Amniotic stem cell (primary cell): ENCODE measurements at regions not wholly inside any gene's neighbourhood (a gene's known extent, or its start where the extent isn't known, plus 50 kb on each side); places are given as distances from the start of the nearest gene placed in this dataset.
"Not testable (repeated sequence)": the region's sequence is repeated elsewhere in the genome, so short reads cannot be mapped to it uniquely, and the experiment has no call there.

Experiments used
- DNase-seq: peaks from one replicate; lab custom pipeline; 2025; lab: John Stamatoyannopoulos, UW

DNA sequence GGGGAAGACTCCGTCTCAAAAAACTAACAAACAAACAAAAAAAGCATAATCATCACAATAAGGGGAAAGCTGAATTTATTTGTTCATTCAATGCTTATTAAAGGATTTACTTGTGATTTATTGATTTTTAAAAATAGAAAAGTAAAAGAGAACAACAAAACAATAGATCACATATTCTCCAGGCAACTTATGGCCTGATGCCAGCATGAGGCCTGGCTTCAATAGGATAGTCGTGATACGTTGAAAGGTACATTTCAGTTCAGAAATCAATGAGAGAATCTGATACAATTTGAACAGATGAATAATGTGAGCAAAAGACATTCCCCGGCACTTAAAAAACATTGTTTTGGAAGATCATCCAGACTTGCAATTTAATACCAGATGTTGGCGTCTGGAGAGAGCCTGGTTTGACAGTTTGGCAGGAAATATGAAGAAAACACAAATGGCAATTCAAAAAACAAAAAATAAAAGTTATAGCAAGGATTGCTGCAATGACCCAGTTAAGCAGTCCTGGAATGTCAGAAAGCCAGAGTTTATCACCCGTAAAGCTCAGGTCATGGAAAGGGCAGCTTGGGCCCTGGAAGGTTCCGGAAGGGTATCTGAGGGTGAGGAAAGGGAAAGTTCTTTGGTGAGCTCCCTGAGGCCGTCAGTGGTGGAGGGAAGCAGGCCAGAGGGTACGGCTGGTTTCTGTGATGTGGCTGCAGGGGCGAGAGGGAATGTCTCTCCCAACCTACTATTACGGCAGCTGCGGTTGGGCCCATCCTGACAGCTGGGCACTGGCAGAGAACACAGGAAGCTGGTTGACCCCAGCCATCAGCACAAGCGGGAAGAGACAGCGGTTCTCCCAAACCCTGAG, 230.2 kb upstream of the HES1 start:
- no peak for DNase-seq

DNA sequence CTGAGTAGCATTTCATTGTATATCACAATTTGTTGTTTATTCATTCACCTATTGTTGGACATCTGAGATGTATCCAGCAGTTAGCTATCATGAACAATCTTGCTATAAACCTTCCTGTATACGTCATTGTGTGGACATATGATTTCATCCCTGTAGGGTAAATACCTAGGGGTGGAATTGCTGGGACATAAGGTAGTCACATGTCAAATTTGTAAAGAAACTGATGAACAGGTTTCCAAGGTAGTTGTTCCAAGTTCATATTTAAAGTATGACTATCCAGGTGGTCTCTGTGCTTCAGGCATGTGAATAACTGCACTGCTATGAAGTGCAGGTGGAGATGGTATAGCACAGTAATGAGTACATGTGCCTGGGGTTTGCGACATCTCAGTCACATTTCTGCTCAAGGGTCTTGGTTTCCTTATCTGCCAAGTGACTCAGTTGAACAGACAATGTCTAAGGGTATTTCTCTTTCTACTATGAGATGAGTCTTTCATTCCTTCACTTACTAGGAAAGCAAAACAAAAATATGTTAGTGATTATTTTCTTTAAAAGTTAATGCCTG, 229.0 kb upstream of the HES1 start:
- no peak for DNase-seq

DNA sequence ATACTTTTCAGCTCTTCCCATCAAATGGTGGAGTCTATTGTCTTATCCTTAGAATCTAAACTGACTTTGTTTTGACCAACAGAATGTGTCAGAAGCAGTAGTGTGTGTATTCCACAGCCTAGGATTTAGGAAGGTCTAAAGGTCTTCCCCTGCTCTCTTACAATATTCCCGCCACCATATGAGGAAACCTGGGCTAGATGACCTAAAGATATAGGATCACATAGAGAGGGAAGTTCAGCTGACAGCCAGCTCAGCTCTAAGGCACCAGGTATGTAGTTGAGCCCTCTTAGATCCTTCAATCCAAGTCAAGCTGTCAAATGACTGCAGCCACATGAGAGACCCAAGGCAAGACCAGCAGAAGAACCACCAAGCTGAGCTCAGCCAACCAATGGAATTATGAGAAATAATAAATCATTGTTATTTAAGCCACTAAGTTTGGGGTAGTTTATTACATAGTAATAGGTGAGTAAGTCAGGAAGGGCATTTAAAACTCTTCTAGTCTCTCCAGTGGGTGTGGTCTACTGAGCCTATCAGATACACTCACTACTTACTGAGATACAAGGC, 227.7 kb upstream of the HES1 start:
- no peak for DNase-seq

DNA sequence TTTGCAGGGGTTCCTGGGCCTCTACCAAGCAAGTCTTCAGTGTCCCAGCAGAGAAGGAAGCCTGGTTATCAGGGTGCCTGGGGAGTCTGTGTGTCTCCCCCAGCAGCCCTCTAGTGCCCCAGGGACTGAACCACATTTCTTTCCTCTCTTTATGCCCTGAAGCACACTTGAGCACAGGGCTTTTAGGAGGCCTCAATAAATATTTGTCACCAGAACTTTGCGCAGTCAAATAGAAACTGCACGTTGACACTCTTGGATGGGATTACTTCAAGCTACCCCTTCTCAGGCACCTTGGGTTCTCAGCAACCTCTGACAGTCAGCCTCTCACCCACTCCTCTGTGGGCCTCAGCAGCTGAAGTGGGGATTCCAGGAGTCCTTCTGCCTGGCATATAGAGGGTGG, 226.6 kb upstream of the HES1 start:
- no peak for DNase-seq

DNA sequence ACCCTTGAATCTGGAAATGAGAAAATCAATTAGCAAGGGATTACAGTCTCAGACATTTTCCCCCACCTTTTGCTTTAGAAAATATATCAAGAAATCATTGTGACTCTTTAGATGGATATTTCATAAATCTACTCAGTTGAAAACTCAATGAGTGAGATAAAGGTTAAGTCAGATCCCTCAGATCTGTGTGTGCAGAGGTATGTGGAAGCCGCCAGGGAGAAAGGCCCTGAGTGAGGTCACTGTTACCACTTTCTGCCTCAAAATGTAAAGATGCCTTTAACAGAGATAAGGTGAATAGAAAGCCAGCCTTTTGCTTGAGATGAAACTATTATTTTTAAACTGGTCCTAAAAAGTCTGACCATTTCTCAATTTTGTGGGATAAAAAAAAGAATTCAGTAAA, 225.6 kb upstream of the HES1 start:
- no peak for DNase-seq

DNA sequence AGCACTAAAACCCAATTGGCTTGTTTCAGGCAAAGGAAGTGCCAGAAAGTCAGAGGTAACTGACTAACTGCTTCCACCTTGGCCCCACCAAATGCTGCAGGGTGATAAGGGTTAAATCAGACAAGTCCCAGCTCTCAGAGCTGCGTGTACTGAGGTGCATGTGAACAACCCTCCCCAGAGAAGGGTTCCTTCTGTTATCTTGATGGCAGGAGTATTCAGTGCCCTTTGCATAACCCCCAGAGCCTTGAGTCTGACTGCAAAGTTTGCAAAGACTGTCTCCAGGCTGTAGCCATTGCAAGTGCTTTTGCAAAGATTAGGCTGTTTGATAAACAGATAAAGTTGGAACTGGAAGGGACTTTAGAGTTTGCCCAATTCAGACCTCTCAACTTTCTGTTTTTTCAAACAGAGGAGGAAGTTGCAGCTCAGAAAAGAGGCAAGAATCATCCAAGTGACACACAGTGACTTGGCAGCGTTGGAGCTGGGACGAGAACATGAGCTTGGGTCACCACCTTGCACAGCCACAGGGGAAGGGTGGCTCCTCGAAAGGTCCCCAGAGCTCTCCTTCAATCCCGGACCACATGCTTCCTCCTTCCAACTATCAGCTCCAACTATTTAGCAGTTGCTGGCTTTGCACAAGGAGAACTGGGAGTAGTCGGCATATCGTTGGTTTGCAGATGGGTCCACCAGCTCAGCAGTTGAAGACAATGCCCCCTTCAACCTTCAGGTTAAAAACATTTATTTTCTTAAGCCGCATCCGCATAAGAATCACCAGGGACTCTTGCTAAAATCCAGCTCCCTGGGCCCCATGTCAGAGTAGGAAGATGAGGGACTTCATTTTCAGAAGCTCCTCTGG, 224.8 kb upstream of the HES1 start:
- DNase-seq: no peak

DNA sequence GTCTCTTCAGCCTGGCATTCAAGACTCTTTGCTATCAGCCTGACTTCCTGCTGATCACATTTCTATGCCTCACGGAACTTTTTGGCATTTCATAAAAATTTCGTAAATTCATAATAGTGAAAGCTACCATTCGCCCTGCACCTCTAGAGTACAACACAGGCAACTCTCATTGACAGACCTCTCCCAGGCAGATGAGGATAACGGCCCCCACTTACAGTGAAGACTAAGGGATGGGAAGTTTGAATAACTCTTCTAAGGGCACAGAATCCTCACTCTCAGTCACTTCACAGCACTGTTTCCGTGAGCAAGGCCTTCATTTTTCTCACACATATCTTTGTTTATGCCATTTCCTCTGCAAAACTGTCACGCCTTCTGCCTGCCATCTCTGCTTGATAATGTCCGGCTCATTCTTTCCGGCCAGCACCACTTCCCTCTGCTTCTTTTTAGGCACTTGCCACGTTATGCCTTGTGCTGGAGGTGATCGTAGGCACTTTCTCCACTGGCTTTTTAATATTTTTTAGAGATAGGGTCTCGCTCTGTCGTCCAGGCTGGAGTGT, 224.1 kb upstream of the HES1 start:
- no peak for DNase-seq

DNA sequence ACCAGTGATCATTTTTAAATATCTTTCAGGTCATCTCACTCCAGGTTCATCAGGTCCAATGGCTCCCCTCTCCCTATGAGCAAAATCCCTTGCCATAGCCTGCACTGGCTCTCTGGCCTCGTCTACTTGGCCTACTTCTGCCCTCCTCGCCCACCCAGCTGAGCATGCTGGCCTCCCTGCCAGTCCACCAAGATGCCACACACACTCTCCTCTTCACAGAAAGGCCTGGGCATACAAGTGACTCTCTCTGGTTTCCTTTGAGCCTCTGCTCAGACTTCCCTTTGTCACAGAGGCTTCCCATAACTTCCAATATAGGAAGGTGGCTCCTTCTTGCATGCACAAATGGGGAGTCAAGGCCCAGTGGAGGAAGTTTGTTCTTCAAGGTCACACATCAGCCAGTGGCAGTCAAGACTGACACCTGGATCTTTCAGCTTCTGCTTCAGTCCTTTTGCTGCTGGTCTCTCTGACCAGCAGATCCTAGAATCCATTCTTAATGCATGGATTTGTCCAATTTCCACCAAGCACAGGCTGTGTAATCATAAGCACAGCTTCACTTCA, 223.2 kb upstream of the HES1 start:
- no peak for DNase-seq

DNA sequence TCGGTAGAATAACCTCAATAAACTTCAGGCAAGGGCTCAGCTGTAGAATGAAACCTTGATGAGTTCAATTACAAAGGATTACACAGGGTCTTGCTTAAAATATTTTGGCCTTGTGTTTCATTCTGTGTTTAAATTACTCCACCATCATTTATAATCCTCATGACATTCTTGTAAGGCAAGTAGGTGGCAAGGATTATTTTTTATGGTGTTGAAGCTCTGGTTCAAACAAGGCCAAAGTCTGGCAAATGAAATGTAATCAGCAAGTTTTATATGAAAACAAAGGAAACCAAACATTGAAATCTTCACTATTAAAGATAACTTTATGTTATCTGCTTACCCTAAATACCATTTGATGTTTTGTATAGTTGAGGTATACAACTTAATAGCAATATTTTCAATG, 221.3 kb upstream of the HES1 start:
- no peak for DNase-seq

DNA sequence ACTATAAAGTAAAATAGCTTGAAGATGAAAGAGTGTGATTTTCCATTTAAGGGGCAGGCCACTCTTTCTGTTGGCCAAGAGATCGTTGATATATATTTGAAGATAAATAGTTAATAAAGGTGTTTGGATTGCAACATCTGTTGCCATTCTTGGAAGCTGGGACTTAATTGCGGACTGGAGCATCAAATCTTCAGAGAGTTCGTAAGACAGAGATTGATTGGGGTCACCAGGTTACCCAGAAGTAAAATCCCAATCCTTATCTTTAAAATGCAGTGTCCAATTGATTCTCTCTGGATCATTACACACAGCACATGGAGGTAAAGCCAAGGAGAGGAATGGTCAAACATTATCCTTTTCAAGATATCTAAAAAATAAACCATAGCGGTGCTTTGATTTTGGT, 220.8 kb upstream of the HES1 start:
- DNase-seq: no peak

DNA sequence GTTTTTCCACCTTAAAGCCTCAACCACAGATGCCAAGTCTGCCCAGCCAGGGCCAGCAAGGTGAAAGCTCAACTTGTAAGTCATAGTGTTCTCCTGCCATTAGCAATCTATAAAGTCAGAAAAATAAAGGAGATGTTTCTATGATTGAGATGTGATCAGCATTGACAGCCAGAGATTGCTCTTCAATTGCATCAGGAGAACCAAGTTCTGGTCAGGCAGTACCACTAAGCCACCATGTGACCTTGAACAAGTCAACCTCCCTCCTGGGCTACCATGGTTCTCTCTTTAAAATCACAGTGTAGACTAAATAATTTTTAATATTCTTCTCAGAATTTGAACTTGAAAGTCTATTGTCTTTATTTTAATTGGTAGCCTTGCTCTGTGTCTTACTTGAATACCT, 220.3 kb upstream of the HES1 start:
- no peak for DNase-seq

DNA sequence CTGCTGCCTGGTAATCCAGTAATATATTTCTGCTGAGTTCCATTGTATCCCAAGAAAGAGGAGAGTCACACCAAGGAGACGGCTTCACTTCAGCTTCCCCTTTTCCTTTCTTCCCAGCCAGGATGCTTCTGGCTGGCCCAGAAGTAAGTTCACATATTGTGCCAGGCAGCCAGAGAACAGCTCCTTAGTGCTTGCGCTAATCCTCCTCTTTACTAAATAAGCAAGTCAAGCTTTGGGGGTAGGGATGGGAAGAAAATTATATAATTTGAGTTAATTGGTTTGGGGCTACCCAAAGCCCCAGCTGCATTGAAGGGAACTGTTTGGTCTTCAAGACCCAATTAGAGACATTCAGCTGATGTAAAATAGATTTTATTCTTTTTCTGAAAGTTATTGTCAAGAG, 218.8 kb upstream of the HES1 start:
- no peak for DNase-seq

DNA sequence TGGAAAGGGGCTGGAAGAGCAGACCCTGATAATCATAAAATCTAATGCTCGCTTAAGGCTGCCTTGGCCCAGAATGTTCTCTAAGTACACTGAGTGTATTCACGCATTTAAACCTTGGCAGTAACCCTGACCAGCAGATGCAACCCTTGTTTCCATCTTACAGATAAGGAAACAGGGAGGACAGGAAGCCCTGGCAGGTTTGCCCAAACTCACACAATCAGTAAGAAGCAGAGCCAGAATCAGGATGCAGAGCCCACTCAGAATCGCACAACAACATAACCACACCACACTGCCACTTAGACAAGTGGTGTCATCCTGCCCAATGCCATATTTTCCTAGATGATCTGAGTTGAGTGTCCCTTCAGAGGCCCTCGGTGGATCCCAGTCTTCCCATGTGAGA, 214.5 kb upstream of the HES1 start:
- DNase-seq: no peak

DNA sequence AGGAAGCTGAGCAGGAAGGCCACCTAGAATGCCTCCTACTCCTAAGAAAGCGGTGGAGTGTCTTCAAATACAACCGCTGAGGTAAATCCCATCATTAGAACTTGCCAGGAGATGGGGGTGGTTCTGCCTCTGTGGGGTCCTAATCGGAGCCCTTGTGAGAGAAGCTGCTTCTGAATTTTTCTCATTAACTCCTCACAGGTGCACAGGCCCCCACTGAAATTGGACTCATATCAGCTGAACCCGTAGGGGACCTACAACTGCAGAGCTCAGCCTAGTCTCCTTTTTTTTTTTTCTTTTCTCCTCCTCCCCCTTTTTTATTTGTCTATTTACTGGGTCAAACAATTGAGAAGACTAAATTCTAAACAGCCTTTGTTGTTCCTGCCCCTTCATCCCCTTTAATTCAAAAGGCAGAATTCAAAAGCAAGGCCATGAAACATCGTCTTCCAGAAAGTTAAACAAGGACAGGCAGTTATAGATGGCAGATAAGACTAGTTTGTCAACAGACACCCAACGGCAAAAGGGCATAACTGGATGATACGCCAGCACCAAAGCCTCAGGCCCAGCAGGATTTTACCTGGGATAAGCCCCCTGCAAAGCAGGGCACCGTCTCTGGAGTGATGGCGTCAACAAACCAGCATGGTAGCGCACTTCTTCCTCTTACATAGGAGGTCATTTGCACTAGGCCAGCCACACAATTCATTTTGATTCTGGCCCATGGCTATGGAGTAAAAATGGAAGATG, 213.7 kb upstream of the HES1 start:
- DNase-seq: no peak

DNA sequence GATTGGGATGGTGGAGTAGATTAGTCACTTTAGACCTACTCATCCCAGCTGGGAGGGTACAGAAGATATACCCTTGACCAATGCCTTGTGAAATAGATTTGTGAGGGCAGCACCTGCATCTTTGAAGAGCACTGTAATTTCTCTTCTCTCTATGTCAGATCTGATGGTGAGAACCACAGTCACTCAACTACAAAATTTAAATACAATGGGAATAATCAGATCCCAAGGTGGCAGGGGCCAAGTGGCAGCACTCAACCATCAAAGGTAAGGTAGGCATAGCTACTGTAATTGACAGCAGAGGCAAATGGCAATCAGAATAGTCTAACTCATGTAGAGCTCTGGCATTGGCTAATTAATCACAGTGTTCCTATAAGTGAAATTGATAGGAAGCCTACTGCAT, 212.0 kb upstream of the HES1 start:
- DNase-seq: not testable (repeated sequence)

DNA sequence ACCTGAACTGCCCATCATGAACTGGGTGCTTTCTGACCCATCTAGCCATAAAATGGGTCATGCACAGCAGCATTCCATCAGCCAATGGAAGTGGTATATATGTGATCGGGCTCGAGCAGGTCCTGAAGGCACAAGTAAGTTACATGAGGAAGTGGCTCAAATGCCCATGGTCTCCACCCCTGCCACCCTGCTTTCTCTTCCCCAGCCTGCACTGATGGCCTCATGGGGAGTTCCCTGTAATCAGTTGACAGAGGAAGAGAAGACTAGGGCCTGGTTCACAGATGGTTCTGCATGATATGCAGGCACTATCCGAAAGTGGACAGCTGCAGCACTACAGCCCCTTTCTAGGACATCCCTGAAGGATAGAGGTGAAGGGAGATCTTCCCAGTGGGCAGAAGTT, 209.9 kb upstream of the HES1 start:
- not testable (repeated sequence) for DNase-seq

DNA sequence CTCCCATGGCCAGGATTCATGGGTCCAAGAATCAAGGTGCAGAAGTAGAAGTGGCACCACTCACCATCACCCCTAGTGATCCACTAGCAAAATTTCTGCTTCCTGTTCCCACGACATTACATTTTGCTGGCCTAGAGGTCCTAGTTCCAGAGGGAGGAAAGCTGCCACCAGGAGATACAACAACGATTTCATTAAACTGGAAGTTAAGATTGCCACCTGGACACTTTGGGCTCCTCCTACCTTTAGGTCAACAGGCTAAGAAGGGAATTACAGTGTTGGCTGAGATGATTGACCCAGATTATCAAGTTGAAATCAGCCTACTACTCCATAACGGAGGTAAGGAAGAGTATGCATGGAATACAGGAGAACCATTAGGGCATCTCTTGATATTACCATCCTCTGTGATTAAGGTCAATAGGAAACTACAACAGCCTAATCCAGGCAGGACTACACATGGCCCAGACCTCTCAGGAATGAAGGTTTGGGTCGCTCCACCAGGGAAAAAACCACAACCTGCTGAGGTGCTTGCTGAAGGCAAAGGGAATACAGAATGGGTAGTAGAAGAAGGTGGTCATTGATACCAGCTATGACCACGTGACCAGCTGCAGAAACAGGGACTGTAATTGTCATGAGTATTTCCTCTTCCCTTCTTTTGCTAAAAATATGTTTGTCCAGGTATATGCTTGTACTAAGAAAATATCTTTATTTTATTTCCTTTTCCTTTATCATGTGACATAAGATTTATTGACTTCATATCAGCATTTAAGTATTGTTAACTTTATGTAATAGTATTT, 208.3 kb upstream of the HES1 start:
- not testable (repeated sequence) for DNase-seq

DNA sequence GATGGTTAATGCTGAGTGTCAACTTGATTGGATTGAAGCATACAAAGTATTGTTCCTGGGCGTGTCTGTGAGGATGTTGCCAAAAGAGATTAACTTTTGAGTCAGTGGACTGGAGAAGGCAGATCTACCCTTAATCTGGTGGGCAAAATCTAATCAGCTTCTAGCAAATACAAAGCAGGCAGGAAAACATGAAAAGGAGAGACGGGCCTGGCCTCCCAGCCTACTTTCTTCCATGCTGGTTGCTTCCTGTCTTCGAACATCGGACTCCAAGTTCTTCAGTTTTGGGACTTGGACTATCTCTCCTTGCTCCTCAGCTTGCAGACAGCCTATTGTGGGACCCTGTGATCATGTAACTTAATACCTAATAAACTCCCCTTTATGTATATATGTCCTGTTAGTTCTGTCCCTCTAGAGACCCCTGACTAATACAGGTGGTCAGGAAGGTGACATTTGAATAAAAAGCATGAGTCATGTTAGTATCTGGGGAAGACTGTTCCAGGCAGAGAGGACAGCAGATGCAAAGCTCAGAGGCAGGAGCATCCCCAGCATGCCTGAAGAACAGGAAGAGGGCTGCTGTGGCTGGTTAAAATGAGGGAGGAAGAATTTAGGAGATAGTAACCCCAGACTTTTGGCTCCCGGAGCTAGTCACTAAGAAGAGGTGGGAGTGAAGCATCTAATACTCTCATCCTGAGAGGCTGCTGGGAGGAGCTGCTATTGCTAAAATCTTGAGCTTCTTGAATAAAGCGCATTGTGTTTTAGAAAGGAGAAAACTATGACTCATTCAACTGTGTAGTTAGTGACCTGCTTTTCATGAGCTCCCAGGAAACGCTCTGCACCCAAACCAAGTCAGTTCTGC, 207.4 kb upstream of the HES1 start:
- no peak for DNase-seq

DNA sequence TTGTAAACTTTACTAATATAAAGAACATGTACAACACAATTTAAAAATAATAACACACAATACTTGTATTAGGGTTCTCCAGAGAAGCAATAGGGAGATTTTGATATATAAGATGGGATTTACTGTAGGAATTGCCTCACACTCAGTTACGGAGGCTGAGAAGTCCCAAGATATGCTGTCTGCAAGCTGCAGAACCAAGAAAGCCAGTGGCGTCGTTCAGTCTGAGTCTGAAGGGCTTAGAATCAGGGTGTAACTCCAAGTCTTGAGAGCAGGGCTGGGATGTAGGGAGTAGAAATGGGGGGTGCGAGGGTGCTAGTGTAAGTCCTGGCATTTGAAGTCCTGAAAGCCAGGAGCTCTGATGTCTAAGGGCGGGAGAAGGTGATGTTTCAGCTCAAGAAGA, 206.6 kb upstream of the HES1 start:
- DNase-seq: no peak
